MM.1S (cell line): ENCODE measurements at regions not wholly inside any gene's neighbourhood (a gene's known extent, or its start where the extent isn't known, plus 50 kb on each side); places are given as distances from the start of the nearest gene placed in this dataset.

ENCODE experiments used
- EZH2 ChIP-seq: fragments of 300-600 bp; sonication (generic); optimal IDR thresholded peaks from 2 replicates; pipeline ENCODE3; 2017; ENCODE audit warnings: low read depth, mild to moderate bottlenecking, antibody characterized with exemption, low read length, mixed read lengths
- TF ChIP-seq, protein P1 (sequence below): fragments of 300-600 bp; sonication (generic); IDR thresholded peaks from 2 replicates; pipeline ENCODE4 v1.5.1; 2016; ENCODE audit warnings: antibody characterized with exemption, low read length, mixed read lengths

DNA sequence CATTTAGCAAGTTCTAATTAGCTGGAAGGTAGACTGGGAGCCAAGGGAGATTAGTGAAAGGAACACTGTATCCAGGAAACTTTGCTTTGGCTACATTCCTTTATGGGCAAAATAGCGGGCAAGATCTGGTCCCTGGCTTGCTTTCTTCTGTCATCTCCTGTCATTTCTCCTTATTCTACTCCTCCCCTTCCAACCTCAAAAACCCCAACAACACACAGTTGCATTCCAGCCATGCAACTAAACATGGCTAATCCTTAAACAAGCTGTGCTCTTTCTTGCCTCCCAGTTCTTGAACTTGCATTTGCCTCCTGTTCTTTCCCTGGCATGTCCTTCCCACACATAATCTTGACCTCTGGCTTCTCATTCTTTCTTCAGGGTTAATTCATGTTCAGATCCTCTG is 59.5 kb upstream of the CDCA7L start:
- TF ChIP-seq, protein P1, sequence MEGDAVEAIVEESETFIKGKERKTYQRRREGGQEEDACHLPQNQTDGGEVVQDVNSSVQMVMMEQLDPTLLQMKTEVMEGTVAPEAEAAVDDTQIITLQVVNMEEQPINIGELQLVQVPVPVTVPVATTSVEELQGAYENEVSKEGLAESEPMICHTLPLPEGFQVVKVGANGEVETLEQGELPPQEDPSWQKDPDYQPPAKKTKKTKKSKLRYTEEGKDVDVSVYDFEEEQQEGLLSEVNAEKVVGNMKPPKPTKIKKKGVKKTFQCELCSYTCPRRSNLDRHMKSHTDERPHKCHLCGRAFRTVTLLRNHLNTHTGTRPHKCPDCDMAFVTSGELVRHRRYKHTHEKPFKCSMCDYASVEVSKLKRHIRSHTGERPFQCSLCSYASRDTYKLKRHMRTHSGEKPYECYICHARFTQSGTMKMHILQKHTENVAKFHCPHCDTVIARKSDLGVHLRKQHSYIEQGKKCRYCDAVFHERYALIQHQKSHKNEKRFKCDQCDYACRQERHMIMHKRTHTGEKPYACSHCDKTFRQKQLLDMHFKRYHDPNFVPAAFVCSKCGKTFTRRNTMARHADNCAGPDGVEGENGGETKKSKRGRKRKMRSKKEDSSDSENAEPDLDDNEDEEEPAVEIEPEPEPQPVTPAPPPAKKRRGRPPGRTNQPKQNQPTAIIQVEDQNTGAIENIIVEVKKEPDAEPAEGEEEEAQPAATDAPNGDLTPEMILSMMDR, result no peak
- TF ChIP-seq EZH2, result no peak
